MM.1S (cell line): ENCODE measurements at regions not wholly inside any gene's neighbourhood (a gene's known extent, or its start where the extent isn't known, plus 50 kb on each side); places are given as distances from the start of the nearest gene placed in this dataset.

ENCODE experiments used
- DNase-seq: peaks from one replicate; pipeline ENCODE4 v3.0.0-alpha.2; 2015
- H2AFZ ChIP-seq: fragments of 300-600 bp; sonication (generic); 2 replicates; pipeline ENCODE4 v1.6.0; 2016; ENCODE audit warnings: antibody characterized with exemption, low read length
- H3F3A ChIP-seq: fragments of 300-600 bp; sonication (generic); 2 replicates; pipeline ENCODE4 v1.6.1; 2016; ENCODE audit warnings: mild to moderate bottlenecking, antibody characterized with exemption, low read length, moderate library complexity, mixed read lengths; ENCODE audit not compliant: insufficient read depth
- H3K27ac ChIP-seq: fragments of 300-600 bp; sonication (generic); 2 replicates; pipeline ENCODE4 v1.5.1; 2016; ENCODE audit warnings: mild to moderate bottlenecking, low read length
- H3K27me3 ChIP-seq: fragments of 300-600 bp; sonication (generic); replicated peaks from 2 replicates; pipeline ENCODE4 v1.6.0; 2016; ENCODE audit warnings: low read length; ENCODE audit not compliant: insufficient read depth
- H3K36me3 ChIP-seq: fragments of 300-600 bp; sonication (generic); replicated peaks from 2 replicates; pipeline ENCODE4 v1.6.1; 2016; ENCODE audit warnings: mild to moderate bottlenecking, low read length, mixed read lengths; ENCODE audit not compliant: insufficient read depth
- H3K4me1 ChIP-seq: fragments of 300-600 bp; sonication (generic); 2 replicates; pipeline ENCODE4 v1.6.1; 2016; ENCODE audit warnings: low read length, mixed read lengths
- H3K4me2 ChIP-seq: fragments of 300-600 bp; sonication (generic); 2 replicates; pipeline ENCODE4 v1.6.0; 2016; ENCODE audit warnings: low read depth, low read length
- H3K4me3 ChIP-seq: fragments of 300-600 bp; sonication (generic); 2 replicates; pipeline ENCODE4 v1.5.1; 2016; ENCODE audit warnings: low read length, mixed read lengths
- H3K79me2 ChIP-seq: fragments of 300-600 bp; sonication (generic); 2 replicates; pipeline ENCODE4 v1.6.1; 2016; ENCODE audit warnings: mixed run types, low read length, mixed read lengths
- H3K9ac ChIP-seq: fragments of 300-600 bp; sonication (generic); 2 replicates; pipeline ENCODE4 v1.6.1; 2016; ENCODE audit warnings: low read length, mixed read lengths
- H3K9me2 ChIP-seq: fragments of 300-600 bp; sonication (generic); replicated peaks from 2 replicates; pipeline ENCODE4 v1.6.1; 2016; ENCODE audit warnings: mild to moderate bottlenecking, low read length, mixed read lengths; ENCODE audit not compliant: insufficient read depth
- H3K9me3 ChIP-seq: fragments of 300-600 bp; sonication (generic); replicated peaks from 2 replicates; pipeline ENCODE4 v1.6.1; 2016; ENCODE audit warnings: mild to moderate bottlenecking, low read length, mixed read lengths; ENCODE audit not compliant: insufficient read depth
- H4K20me1 ChIP-seq: fragments of 300-600 bp; sonication (generic); 2 replicates; pipeline ENCODE4 v1.6.1; 2016; ENCODE audit warnings: mild to moderate bottlenecking, low read length, moderate library complexity, mixed read lengths; ENCODE audit not compliant: insufficient read depth
- CTCF ChIP-seq: fragments of 300-600 bp; sonication (generic); IDR thresholded peaks from 2 replicates; pipeline ENCODE4 v1.5.1; 2016; ENCODE audit warnings: antibody characterized with exemption, low read length, mixed read lengths
- EZH2 ChIP-seq: fragments of 300-600 bp; sonication (generic); optimal IDR thresholded peaks from 2 replicates; pipeline ENCODE3; 2017; ENCODE audit warnings: low read depth, mild to moderate bottlenecking, antibody characterized with exemption, low read length, mixed read lengths
- EZH2phosphoT487 ChIP-seq: fragments of 300-600 bp; sonication (generic); IDR thresholded peaks from 2 replicates; pipeline ENCODE4 v1.6.1; 2018; ENCODE audit warnings: antibody characterized with exemption, low read length

DNA sequence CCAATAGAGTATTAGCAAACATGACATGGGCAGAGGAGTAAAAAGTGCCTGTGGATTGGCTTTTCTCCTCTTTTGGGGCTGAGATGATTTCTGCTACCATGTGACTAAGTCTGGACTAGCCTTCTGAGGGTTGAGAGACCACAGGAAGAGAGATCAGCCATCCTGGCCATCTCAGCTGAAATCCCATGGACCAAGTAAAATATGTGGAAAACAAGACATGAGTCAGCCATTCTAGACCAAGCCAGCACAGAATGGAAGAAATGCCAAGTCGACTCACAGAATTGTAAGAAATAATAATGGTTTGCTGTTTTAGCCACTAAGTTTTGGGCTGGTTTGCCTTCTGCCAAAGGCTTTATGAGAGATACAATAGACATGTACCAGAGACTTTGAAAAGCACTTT, 377.8 kb downstream of the CHSY3 start:
- Histone ChIP-seq H3K4me1 (no peaks in the 10 kb centered on the region), H3K9me2 (no peaks in the 10 kb centered on the region), H2AFZ (no peak overlapping the region), H3K9ac (no peak overlapping the region), H3K9me3 (no peaks in the 10 kb centered on the region), H3K4me3 (no peak overlapping the region), H3K79me2 (no peaks in the 10 kb centered on the region), H3K27me3 (no peaks in the 10 kb centered on the region), H3K4me2 (no peak overlapping the region), H3K27ac (no peak overlapping the region), H3F3A (no peaks in the 10 kb centered on the region), H4K20me1 (no peaks in the 10 kb centered on the region), H3K36me3 (no peaks in the 10 kb centered on the region)
- TF ChIP-seq EZH2phosphoT487 (no peak), EZH2 (no peak), CTCF (no peak)
- DNase-seq, result no peak

GRCh38 chr5:130280528-130281217, 376.4 kb downstream of the CHSY3 start:
- Histone ChIP-seq H4K20me1 (no peaks in the 10 kb centered on the region), H3K4me1 (no peaks in the 10 kb centered on the region), H2AFZ (no peak overlapping the region), H3K27me3 (no peaks in the 10 kb centered on the region), H3K9me2 (no peaks in the 10 kb centered on the region), H3K4me3 (no peak overlapping the region), H3K27ac (no peak overlapping the region), H3K79me2 (no peaks in the 10 kb centered on the region), H3K36me3 (no peaks in the 10 kb centered on the region), H3K9me3 (no peaks in the 10 kb centered on the region), H3K4me2 (no peak overlapping the region), H3K9ac (no peak overlapping the region), H3F3A (no peaks in the 10 kb centered on the region)
- TF ChIP-seq CTCF, result no peak
- no peak for TF ChIP-seq EZH2phosphoT487
- TF ChIP-seq EZH2, result no peak
- DNase-seq, result no peak

DNA sequence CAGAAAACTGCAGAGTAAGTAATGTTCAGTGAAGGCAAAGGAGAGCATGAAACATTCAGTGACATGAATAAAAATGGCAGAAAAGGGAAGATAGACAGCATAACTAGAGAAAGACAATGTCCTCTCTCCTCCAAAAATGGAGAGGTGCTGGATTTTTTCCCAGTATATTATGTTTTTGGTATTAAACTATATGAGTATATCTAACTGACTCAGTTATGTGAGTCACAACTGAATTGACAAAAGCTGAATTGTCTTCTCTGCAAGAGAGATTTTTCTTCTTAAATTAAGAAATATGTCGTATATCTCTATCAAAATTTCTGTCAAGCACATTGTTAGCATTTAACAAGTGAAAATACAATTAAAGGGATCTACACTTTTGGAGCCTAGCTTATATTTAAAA, 375.1 kb downstream of the CHSY3 start:
- Histone ChIP-seq H3K27me3 (no peaks in the 10 kb centered on the region), H3K4me3 (no peak overlapping the region), H3K9me2 (no peaks in the 10 kb centered on the region), H3K9ac (no peak overlapping the region), H3F3A (no peaks in the 10 kb centered on the region), H3K27ac (no peak overlapping the region), H3K79me2 (no peaks in the 10 kb centered on the region), H3K4me1 (no peaks in the 10 kb centered on the region), H2AFZ (no peak overlapping the region), H4K20me1 (no peaks in the 10 kb centered on the region), H3K36me3 (no peaks in the 10 kb centered on the region), H3K4me2 (no peak overlapping the region), H3K9me3 (no peaks in the 10 kb centered on the region)
- TF ChIP-seq EZH2phosphoT487, result no peak
- TF ChIP-seq CTCF, result no peak
- TF ChIP-seq EZH2, result no peak
- DNase-seq, result no peak
